ENCODE measurements at regions not wholly inside any gene's neighbourhood (a gene's known extent, or its start where the extent isn't known, plus 50 kb on each side); places are given as distances from the start of the nearest gene placed in this dataset.

DNA sequence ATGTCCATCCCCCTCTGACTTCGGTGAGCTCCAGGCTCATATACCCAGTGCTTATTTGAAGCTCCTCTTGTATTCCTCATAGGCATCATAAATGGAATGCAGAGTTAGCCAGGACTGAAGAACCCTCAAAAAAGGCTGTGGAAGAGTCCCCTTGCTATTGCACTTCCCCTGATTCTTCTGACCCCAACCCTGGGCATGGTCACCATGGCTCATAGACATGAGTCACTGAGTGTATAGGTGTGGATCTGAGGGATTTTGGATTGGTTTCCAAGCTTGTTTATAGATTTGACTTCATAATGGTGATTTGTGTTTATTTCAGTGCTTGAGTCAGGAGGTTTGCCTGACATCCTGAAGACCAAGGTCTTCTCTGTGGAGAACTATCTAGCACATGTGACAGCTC lies 98.4 kb upstream of the SLC38A2 start:
- H3K27ac Mint-ChIP-seq (ENCODE audit: unreplicated experiment) = peak overlapping the region; percentile 36
- TF ChIP-seq, protein P1, sequence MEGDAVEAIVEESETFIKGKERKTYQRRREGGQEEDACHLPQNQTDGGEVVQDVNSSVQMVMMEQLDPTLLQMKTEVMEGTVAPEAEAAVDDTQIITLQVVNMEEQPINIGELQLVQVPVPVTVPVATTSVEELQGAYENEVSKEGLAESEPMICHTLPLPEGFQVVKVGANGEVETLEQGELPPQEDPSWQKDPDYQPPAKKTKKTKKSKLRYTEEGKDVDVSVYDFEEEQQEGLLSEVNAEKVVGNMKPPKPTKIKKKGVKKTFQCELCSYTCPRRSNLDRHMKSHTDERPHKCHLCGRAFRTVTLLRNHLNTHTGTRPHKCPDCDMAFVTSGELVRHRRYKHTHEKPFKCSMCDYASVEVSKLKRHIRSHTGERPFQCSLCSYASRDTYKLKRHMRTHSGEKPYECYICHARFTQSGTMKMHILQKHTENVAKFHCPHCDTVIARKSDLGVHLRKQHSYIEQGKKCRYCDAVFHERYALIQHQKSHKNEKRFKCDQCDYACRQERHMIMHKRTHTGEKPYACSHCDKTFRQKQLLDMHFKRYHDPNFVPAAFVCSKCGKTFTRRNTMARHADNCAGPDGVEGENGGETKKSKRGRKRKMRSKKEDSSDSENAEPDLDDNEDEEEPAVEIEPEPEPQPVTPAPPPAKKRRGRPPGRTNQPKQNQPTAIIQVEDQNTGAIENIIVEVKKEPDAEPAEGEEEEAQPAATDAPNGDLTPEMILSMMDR (IDR thresholded peaks at IDR 0.05; ENCODE audit: unreplicated experiment) = no peak
- no TSS peak for BruUV-seq (replicated peaks)
- no peak overlapping the region for H3K4me3 Mint-ChIP-seq (ENCODE audit: low read depth, unreplicated experiment)
- CTCF ChIA-PET = no interaction called here
- H3K36me3 Mint-ChIP-seq (ENCODE audit: insufficient read depth, unreplicated experiment) = peaks cover 4% of the 10 kb centered on the region
- no peaks in the 10 kb centered on the region for H3K27me3 Mint-ChIP-seq (ENCODE audit: unreplicated experiment)
- intact Hi-C loops (cut with micrococcal nuclease; ENCODE audit: unreplicated experiment) = loop anchor here (5.0 kb wide), 3 partner anchors 39 to 191 kb away; no protein-coding TSS in a partner anchor
- H3K4me1 Mint-ChIP-seq (ENCODE audit: low read depth, unreplicated experiment) = peaks cover 37% of the 10 kb centered on the region
- no peaks in the 10 kb centered on the region for H3K9me3 Mint-ChIP-seq (ENCODE audit: low read depth, unreplicated experiment)
- DNase-seq = no peak

DNA sequence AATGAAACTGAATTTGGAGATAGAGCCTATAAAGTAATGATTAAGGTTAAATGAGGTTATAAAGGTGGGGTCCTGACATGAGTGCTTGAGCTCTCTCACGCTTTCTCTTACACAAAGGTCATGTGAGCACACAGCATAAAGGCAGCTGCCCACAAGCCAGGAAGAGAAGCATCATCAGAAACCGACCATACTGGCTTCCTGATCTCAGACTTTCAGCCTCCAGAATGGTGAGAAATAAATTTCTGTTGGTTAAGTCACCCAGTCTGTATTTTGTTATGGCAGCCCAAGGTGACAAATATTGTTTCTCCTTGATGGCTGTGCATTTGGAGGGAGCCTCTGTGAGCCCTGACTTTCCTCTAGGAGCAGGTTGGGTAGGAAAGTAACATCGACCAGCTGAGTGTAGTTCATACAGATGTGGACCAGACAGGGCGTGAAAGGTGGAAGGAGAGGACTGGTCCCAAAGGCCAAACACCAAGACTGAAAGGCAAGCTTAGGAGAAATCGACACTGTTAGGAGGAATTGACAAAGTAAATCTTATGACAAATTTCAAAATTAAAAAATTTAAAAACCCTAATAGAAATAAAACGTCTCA lies 97.6 kb upstream of the SLC38A2 start:
- Mint-ChIP-seq H3K27me3 (ENCODE audit: unreplicated experiment) (no peaks in the 10 kb centered on the region), H3K9me3 (ENCODE audit: low read depth, unreplicated experiment) (no peaks in the 10 kb centered on the region), H3K4me1 (ENCODE audit: low read depth, unreplicated experiment) (peaks cover 37% of the 10 kb centered on the region), H3K27ac (ENCODE audit: unreplicated experiment) (peak overlapping the region; percentile 36), H3K36me3 (ENCODE audit: insufficient read depth, unreplicated experiment) (peaks cover 4% of the 10 kb centered on the region), H3K4me3 (ENCODE audit: low read depth, unreplicated experiment) (no peak overlapping the region)
- DNase-seq = no peak
- TF ChIP-seq, protein P1 (IDR thresholded peaks at IDR 0.05; ENCODE audit: unreplicated experiment) = no peak
- intact Hi-C loops (cut with micrococcal nuclease; ENCODE audit: unreplicated experiment) = loop anchor here (5.0 kb wide), 3 partner anchors 38 to 192 kb away; no protein-coding TSS in a partner anchor
- CTCF ChIA-PET = no interaction called here
- BruUV-seq (replicated peaks) = no TSS peak

DNA sequence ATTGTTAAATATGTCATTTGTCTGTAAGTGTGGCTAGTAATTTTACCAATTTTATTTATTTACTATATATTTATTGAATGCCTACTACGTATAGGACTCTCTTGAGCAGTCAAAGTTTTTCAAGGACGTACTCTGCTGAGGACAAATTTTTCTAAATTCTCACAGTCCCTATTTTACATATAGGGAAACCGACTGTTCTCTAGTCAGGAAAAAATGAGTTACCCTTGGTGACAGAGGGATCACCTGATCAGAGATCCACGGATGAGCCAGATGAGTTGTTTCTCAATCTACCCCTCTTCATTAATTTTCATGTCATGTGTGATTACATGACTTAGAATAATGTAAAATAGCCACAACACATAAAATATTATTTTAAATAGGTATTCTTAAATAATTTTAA lies 96.2 kb upstream of the SLC38A2 start:
- CTCF ChIA-PET = no interaction called here
- TF ChIP-seq, protein P1 (IDR thresholded peaks at IDR 0.05; ENCODE audit: unreplicated experiment) = no peak
- BruUV-seq (replicated peaks) = no TSS peak
- no peak overlapping the region for H3K27ac Mint-ChIP-seq (ENCODE audit: unreplicated experiment)
- no peaks in the 10 kb centered on the region for H3K27me3 Mint-ChIP-seq (ENCODE audit: unreplicated experiment)
- no peak for DNase-seq
- H3K9me3 Mint-ChIP-seq (ENCODE audit: low read depth, unreplicated experiment) = no peaks in the 10 kb centered on the region
- intact Hi-C loops (cut with micrococcal nuclease; ENCODE audit: unreplicated experiment) = no loop called here
- no peak overlapping the region for H3K4me3 Mint-ChIP-seq (ENCODE audit: low read depth, unreplicated experiment)
- H3K4me1 Mint-ChIP-seq (ENCODE audit: low read depth, unreplicated experiment) = peaks cover 37% of the 10 kb centered on the region
- peaks cover 4% of the 10 kb centered on the region for H3K36me3 Mint-ChIP-seq (ENCODE audit: insufficient read depth, unreplicated experiment)

DNA sequence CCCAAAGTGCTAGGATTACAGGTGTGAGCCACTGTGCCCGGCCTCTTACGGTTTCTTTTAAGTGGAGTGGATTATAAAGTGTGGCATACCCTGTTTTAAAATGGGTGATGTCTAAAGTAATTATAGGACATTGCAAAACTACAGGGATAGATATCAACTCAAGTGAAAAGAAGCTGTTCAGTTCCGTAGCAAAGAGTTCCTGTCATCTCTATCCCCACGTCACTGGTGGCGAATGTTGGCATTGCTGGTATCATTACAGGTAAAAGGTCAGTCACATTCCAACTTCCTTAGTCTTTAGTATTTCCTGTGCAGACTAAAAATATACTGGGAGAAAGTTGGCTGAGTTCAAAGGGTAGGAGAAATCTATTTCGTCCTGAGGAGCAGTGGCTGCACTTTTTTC lies 95.6 kb upstream of the SLC38A2 start:
- BruUV-seq (replicated peaks) = no TSS peak
- H3K4me3 Mint-ChIP-seq (ENCODE audit: low read depth, unreplicated experiment) = no peak overlapping the region
- peaks cover 37% of the 10 kb centered on the region for H3K4me1 Mint-ChIP-seq (ENCODE audit: low read depth, unreplicated experiment)
- H3K27me3 Mint-ChIP-seq (ENCODE audit: unreplicated experiment) = no peaks in the 10 kb centered on the region
- intact Hi-C loops (cut with micrococcal nuclease; ENCODE audit: unreplicated experiment) = no loop called here
- H3K27ac Mint-ChIP-seq (ENCODE audit: unreplicated experiment) = no peak overlapping the region
- H3K36me3 Mint-ChIP-seq (ENCODE audit: insufficient read depth, unreplicated experiment) = peaks cover 4% of the 10 kb centered on the region
- H3K9me3 Mint-ChIP-seq (ENCODE audit: low read depth, unreplicated experiment) = no peaks in the 10 kb centered on the region
- TF ChIP-seq, protein P1 (IDR thresholded peaks at IDR 0.05; ENCODE audit: unreplicated experiment) = peak; percentile 17
- DNase-seq = no peak
- CTCF ChIA-PET = no interaction called here

All from Calu3 (cell line).